IPS-18a (cell line): ENCODE measurements at regions not wholly inside any gene's neighbourhood (a gene's known extent, or its start where the extent isn't known, plus 50 kb on each side); places are given as distances from the start of the nearest gene placed in this dataset.

Source experiments
- H3K27ac ChIP-seq: one replicate; pipeline ENCODE4 v1.5.1; 2013; ENCODE audit warnings: low read length
- H3K27me3 ChIP-seq: one replicate; pipeline ENCODE4 v1.6.1; 2013; ENCODE audit warnings: mild to moderate bottlenecking, low read length; ENCODE audit not compliant: control insufficient read depth, insufficient read depth
- H3K36me3 ChIP-seq: one replicate; pipeline ENCODE4 v1.6.1; 2013; ENCODE audit warnings: low read depth, low read length; ENCODE audit not compliant: control insufficient read depth
- H3K4me1 ChIP-seq: one replicate; pipeline ENCODE4 v1.6.1; 2013; ENCODE audit warnings: low read depth, low read length; ENCODE audit not compliant: control insufficient read depth
- H3K4me3 ChIP-seq: one replicate; pipeline ENCODE4 v1.5.1; 2013; ENCODE audit warnings: low read length
- H3K9ac ChIP-seq: one replicate; pipeline ENCODE4 v1.6.1; 2013; ENCODE audit warnings: mild to moderate bottlenecking, low read length, moderate library complexity
- H3K9me3 ChIP-seq: one replicate; pipeline ENCODE4 v1.6.1; 2013; ENCODE audit warnings: low read depth, low read length; ENCODE audit not compliant: control insufficient read depth

DNA sequence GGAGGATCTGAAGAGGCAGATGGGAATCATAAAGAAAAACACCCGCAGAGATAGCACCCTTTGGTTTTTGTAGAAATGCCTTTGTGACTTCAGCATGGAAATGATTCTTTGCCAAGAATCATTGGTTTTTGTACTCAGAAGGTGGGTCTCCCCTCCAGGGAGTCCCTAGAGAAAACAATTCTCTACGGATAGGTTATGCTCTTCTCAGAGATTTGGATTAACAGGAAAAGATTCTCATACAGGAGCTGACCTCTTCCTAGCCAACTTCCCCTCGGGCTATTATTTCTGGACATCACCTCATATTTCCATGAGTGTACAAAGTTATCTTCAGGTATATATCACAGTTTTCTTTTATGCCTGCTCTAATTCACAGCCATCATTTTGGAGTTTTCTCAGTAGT lies 274.2 kb upstream of the HABP2 start:
- Histone ChIP-seq H3K4me3 (no peak overlapping the region), H3K9ac (no peak overlapping the region), H3K27me3 (no peaks in the 10 kb centered on the region), H3K27ac (no peak overlapping the region), H3K4me1 (no peaks in the 10 kb centered on the region), H3K36me3 (no peaks in the 10 kb centered on the region), H3K9me3 (no peaks in the 10 kb centered on the region)

DNA sequence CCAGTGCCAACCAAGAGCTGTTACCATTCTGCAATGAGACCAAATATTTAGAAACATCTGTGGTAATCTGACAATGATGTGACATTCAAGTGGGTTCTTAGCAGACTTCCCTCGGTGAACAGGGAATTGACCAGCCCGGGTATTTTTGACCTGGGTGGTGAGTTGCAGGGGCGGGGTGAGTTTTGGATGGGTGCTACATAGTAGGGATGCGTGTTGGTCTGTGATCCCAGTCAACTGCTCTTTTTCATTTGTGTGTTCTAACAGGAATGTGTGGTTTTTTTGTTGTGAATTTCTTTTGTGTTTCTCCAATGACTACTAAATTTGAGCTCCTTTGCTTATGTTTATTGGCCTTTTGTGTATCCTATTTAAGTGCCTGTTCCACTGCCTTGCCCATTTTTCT lies 273.6 kb upstream of the HABP2 start:
- Histone ChIP-seq H3K4me1 (no peaks in the 10 kb centered on the region), H3K9ac (no peak overlapping the region), H3K9me3 (no peaks in the 10 kb centered on the region), H3K27ac (no peak overlapping the region), H3K27me3 (no peaks in the 10 kb centered on the region), H3K4me3 (no peak overlapping the region), H3K36me3 (no peaks in the 10 kb centered on the region)

DNA sequence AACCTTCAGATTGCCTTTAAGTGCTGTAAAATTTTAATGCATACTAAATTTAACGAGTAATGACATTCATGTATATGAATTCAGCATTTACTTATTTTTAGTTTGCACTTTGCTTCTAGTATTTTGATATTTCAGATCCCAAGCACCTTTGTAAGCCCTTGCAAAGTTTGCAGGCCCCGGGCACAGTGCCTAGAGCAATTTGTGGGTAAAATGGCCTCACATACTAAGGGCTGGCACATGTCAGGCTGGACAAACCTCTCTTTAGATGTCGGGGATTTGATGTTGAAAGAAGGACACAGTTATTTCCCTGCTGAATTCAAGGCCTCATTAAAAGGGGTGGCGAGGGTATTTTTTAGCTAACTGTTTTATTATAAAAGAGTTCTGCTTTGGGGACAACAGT lies 270.3 kb upstream of the HABP2 start:
- H3K36me3 ChIP-seq, result no peaks in the 10 kb centered on the region
- no peaks in the 10 kb centered on the region for H3K9me3 ChIP-seq
- H3K27me3 ChIP-seq, result no peaks in the 10 kb centered on the region
- no peaks in the 10 kb centered on the region for H3K4me1 ChIP-seq
- no peak overlapping the region for H3K4me3 ChIP-seq
- H3K27ac ChIP-seq, result no peak overlapping the region
- H3K9ac ChIP-seq, result no peak overlapping the region

DNA sequence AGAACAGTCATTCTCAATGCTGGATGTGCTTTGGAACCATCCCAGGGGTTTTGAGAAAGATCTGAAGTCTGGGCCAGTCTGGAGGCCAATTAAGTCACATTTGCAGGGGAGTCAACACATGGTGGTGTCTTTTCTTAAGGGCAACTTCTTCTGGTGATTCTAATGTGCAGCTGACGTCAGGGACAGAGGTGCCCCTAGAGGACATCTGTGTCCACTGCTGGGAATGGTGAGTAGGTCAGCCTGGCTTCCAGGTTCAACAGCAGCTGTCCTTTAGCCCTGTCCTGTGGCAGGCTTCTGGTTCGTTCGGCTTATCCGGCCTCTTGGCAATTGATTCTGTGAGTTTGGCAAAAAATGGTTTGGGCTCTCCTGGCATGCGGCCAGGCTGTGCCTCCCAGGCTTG lies 269.7 kb upstream of the HABP2 start:
- Histone ChIP-seq H3K36me3 (no peaks in the 10 kb centered on the region), H3K9ac (no peak overlapping the region), H3K4me3 (no peak overlapping the region), H3K9me3 (no peaks in the 10 kb centered on the region), H3K27ac (no peak overlapping the region), H3K4me1 (no peaks in the 10 kb centered on the region), H3K27me3 (no peaks in the 10 kb centered on the region)

DNA sequence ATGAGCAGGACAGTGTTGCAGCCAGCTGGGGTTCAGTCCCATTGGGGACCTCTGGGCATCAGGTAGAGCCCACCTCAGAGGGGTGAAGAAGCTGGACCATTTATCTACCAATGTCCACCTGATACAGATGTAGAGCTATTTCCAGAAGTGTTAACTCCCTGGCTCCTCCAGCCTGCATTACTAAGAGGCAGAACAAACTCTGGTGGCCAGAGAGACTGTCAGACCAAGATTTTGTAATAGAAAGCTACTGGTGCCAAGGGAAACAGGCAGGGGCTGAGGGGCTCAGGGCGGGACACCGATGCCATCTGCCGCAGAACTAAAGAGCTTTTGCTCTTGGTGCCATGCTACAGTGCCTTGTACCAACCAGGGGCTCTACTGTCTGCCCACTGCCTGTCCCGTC lies 268.2 kb upstream of the HABP2 start:
- Histone ChIP-seq H3K27ac (no peak overlapping the region), H3K9ac (no peak overlapping the region), H3K36me3 (no peaks in the 10 kb centered on the region), H3K4me1 (no peaks in the 10 kb centered on the region), H3K9me3 (no peaks in the 10 kb centered on the region), H3K27me3 (no peaks in the 10 kb centered on the region), H3K4me3 (no peak overlapping the region)

DNA sequence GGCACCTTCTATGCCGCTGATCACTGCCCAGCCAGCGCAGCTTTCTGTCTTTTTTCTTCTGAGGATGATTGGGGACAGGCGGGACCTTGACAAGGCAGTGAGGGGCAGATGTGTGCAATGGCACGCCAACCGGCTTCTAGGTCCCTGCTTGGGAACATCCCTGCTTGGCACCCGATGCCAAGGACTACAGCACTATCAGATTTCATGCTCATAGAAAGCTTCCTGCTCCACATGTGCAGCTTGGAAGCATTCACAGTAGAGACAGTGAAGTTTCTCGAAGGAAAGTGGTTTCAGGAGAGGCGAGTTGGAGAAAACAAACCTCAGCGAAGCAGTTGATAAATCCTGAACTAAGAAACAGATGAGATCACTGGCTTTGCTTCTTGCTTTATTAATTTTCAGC lies 267.5 kb upstream of the HABP2 start:
- no peaks in the 10 kb centered on the region for H3K27me3 ChIP-seq
- no peaks in the 10 kb centered on the region for H3K4me1 ChIP-seq
- no peak overlapping the region for H3K27ac ChIP-seq
- H3K36me3 ChIP-seq, result no peaks in the 10 kb centered on the region
- no peaks in the 10 kb centered on the region for H3K9me3 ChIP-seq
- H3K9ac ChIP-seq, result no peak overlapping the region
- H3K4me3 ChIP-seq, result no peak overlapping the region

DNA sequence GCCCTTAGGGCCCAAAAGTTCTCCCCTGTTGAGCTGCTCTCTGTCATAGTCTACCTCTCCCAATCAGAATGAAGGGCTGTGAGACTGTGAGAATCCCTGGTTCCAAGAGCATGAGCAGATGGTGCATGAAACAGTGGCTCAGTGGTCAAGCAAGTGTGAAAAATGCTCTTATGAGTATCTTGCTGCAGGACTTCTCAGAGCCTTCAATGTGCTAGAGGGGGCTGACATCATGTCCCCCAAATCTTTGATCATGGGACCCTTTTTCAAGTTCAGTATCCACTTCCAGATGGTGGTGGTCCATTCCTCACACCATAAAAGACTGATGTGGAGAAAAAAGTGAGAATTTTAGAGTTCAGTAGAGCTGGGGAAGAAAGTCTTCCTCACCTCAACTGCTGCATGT lies 265.3 kb upstream of the HABP2 start:
- no peaks in the 10 kb centered on the region for H3K9me3 ChIP-seq
- no peak overlapping the region for H3K4me3 ChIP-seq
- no peaks in the 10 kb centered on the region for H3K27me3 ChIP-seq
- no peaks in the 10 kb centered on the region for H3K4me1 ChIP-seq
- no peaks in the 10 kb centered on the region for H3K36me3 ChIP-seq
- H3K9ac ChIP-seq, result no peak overlapping the region
- H3K27ac ChIP-seq, result no peak overlapping the region

DNA sequence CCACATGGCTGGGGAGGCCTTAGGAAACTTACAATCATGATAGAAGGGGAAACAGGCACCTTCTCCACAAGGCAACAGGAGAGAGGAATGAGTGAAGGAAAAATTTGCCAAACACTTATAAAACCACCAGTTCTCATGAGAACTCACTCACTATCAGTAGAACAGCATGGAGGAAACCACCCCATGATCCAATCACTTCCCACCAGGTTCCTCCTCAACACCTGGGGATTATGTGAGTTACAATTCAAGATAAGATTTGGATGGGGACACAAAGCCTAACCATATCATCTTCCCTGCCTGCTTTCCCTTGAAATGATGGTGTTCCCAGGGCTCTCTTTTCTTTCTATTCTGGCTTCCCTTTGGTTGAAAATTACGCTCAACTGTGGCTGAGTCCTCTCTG lies 262.7 kb upstream of the HABP2 start:
- Histone ChIP-seq H3K27me3 (no peaks in the 10 kb centered on the region), H3K9ac (no peak overlapping the region), H3K36me3 (no peaks in the 10 kb centered on the region), H3K27ac (no peak overlapping the region), H3K4me1 (no peaks in the 10 kb centered on the region), H3K4me3 (no peak overlapping the region), H3K9me3 (no peaks in the 10 kb centered on the region)

DNA sequence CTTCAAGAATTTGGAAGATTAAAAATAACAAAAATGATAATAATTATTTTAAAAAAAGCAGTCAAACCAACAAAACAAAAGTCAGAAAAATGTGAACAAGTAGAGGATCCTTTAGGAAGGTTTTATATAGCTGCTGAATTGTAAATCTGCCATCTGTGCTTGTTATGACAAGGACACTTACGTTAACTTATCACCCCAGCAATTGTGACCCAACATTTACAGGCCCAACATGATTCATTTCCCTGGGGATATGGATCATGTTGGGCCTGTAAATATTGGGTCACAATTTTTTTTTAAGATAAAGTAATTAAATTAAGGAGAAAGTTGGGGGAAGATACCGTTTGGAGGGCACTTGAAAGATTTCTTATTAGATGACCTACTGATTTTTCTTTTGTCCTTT lies 261.4 kb upstream of the HABP2 start:
- no peaks in the 10 kb centered on the region for H3K36me3 ChIP-seq

DNA sequence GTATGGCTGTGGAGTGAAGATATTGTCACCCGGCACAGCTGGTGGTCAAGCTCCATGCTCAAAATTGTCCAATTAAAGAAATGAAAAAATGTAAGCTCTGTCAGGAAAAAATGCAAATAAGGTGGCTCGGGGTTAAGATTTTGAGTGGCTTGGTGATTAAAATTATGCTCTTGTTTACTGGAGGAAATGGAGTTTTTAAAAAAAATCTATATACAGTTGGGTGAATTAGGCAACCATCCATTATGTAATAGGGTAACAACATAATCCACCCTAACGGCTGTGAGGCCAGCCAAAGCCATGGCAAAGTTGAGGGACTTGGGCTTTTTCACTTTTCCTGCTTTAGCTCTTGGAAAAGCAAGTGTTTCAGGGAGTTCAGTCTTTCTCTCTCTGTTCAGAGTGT lies 260.8 kb upstream of the HABP2 start:
- Histone ChIP-seq H3K27me3 (no peaks in the 10 kb centered on the region), H3K27ac (no peak overlapping the region), H3K4me3 (no peak overlapping the region), H3K4me1 (no peaks in the 10 kb centered on the region), H3K36me3 (no peaks in the 10 kb centered on the region), H3K9me3 (no peaks in the 10 kb centered on the region), H3K9ac (no peak overlapping the region)

More for the DNA sequence above, 261.4 kb upstream of the HABP2 start:
- Histone ChIP-seq H3K4me3 (no peak overlapping the region), H3K27ac (no peak overlapping the region), H3K9me3 (no peaks in the 10 kb centered on the region), H3K27me3 (no peaks in the 10 kb centered on the region), H3K9ac (no peak overlapping the region), H3K4me1 (no peaks in the 10 kb centered on the region)

DNA sequence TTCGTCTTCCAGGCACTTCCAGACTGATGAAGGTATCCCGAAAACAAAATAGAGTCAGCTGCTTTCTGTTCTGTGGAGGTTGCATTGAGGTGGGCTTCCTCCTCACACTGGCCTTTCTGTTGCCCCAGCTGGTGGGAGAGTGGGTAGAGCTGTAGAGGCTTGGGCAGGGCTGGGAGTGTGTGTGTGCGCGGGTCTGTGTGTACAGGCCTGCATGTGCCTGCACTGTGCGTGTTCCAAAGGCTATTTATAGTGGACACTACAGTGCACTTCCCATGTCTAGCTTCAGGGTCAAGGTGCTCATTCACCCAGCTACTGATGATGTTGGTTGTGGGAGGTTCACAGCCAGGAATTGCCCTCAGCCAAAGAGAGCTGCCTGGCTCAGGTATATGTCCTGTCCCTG lies 260.1 kb upstream of the HABP2 start:
- H3K36me3 ChIP-seq, result no peaks in the 10 kb centered on the region
- H3K9ac ChIP-seq, result no peak overlapping the region
- H3K27me3 ChIP-seq, result no peaks in the 10 kb centered on the region
- H3K4me3 ChIP-seq, result no peak overlapping the region
- no peaks in the 10 kb centered on the region for H3K4me1 ChIP-seq
- H3K27ac ChIP-seq, result no peak overlapping the region
- no peaks in the 10 kb centered on the region for H3K9me3 ChIP-seq

DNA sequence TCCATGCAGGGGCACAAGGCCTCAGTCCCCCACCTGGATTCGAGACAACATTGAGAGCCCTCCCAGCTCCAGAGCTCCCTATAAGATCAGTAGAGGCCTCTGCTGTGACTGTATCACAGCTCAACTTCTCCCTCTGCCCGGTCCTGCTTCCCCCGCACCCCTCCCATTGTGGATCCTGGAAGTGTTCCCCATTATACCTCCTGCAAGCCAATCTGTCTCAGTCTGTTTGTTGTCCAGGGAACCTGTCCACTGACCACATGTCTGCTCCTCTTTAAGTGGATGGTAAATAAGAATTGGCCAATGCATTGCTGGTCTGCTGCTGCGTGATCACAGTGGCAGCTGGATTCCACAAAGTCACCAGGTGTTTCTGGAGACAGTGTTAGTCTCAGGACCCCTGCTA lies 259.7 kb upstream of the HABP2 start:
- Histone ChIP-seq H3K9ac (no peak overlapping the region), H3K36me3 (no peaks in the 10 kb centered on the region), H3K9me3 (no peaks in the 10 kb centered on the region), H3K4me1 (peaks cover 1% of the 10 kb centered on the region), H3K4me3 (no peak overlapping the region), H3K27me3 (no peaks in the 10 kb centered on the region), H3K27ac (no peak overlapping the region)

DNA sequence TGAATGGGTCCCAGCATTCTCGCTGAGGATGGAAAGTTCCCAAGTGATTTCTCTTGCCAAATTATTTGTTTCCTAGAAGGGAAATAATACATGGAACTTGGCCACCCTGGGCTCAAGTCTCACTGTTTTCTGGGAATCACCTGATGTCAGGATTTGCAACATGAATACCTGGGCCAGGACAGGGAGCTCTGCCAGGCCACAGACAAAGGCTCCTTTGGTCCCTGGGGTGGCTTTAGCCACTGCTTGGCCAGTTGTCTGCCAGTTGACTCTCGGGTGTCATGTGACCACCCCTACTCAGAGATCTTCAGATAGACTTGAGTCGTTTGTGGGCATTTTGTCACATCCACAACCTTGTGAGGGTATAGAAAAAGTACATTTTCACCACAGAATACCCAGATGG lies 258.0 kb upstream of the HABP2 start:
- peaks cover 5% of the 10 kb centered on the region for H3K4me1 ChIP-seq
- H3K9ac ChIP-seq, result no peak overlapping the region
- H3K4me3 ChIP-seq, result no peak overlapping the region
- no peaks in the 10 kb centered on the region for H3K9me3 ChIP-seq
- no peak overlapping the region for H3K27ac ChIP-seq
- H3K27me3 ChIP-seq, result no peaks in the 10 kb centered on the region
- no peaks in the 10 kb centered on the region for H3K36me3 ChIP-seq
